Kidney capillary endothelial cell (primary cell): ENCODE measurements at regions not wholly inside any gene's neighbourhood (a gene's known extent, or its start where the extent isn't known, plus 50 kb on each side); places are given as distances from the start of the nearest gene placed in this dataset.

ENCODE experiments used
- DNase-seq: peaks from one replicate; pipeline ENCODE4 v3.0.0-alpha.2; 2018; ENCODE audit warnings: low spot score

DNA sequence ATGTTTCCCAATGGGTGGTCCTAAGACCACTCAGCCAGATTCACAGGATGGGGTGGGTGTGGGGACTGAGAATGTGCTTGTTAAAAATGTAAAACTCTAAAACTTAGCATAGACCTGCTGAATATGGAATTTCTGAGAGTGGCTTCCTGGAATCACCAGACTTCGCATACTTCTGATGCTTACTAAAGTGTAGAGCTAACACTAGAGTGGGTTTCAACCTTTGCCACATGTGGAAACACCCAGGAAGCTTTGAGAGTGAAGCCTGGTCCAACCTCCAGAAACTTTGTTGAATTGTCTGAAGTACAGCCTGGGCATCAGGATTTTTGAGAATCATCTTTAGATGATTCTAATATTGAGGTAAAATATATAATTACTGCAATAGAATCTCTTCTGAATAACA, 167.8 kb upstream of the EDNRA start:
- DNase-seq = no peak

DNA sequence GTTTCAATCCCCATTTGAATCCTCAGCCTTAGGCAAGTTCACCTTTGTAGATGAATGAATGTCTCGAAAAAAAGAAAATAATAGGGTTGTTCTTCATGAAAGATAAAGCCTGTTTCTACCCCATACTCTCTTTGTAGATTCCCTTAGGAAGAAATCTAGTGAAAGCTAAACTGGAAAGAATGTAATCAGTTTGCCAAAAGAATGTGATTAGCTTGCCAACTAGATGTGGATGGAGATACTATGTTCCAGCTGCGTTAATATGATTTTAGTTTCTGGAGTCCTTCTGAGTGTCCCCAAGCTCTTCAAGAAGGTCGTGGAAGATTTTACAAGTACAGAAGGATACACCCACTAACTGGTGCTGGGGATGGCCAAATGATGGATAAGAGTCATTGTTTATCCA, 162.3 kb upstream of the EDNRA start:
- no peak for DNase-seq

DNA sequence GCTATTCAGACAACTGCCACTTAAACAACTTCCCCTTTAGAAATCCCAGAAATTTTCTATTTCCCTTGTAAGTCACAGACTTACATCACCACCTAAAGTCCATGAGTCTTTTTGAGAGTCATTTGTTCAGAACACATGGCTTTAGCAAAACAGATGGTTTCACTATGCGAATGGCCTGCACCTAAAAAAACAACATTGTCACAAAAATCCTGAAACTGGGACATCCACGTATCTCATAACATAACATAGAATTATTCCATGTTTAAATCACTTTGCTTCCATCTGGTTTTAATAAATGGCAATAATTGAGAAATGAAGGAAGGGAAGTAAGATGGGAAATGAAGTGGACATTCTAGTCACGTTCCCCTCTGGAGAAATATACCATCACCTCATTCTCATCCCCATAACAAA, 155.3 kb upstream of the EDNRA start:
- no peak for DNase-seq

DNA sequence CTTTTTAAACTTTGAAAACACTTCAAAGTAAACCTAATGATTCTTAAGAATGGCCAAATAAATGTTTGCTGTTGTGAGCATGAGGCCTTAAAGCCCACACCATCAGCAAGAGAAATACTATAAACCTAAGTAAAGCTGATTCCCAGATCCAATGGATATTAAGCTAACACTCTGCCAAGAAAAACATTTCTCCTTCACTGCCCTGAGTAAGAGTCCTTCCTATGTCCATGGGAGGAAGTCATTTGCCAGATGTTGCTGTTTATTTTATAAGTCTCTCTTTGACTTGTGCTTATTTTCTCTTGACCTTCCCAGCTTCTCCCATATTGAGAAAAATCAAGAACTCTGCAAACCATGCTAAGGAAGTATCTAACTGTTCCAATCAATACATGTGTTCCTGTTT, 154.3 kb upstream of the EDNRA start:
- DNase-seq = no peak

GRCh38 chr4:147327322-147327721, 153.6 kb upstream of the EDNRA start:
- no peak for DNase-seq

DNA sequence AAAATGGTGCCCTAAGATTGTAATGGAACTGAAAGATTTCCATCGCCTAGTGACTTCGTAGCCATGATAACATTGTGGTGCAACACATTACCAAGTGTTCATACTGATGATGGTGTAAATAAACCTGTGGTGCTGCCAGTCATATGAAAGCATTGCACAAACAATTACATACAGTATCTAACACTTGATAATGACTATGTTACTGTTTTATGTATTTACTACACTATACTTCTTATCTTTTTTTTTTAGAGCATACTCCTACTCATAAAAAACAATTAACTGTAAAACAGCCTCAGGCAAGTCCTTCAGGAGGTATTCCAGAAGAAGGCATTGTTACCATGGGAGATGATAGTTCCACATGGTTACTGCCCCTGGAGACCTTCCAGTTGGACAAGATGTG, 152.7 kb upstream of the EDNRA start:
- DNase-seq = no peak

GRCh38 chr4:147328756-147329446, 152.0 kb upstream of the EDNRA start:
- no peak for DNase-seq

GRCh38 chr4:147332091-147332490, 148.8 kb upstream of the EDNRA start:
- DNase-seq = no peak

GRCh38 chr4:147334478-147334877, 146.4 kb upstream of the EDNRA start:
- DNase-seq = no peak

DNA sequence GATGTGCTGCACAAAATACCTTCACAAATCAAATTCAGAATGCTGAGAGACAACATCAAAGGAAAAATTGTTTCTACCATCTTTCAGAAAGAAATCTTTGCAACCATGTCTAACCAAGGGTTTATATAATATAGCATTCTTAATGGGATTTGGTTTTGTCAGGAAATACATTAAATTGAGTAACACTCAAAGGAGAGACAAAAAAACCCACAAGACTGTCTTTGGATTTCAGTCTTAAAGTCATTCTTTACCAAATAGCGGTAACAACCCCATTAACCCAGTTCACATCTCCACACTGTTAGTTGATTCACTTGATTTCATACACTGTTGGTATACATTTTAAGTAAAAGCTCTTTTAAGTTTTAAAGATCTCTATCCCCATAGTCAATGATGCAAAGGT, 145.7 kb upstream of the EDNRA start:
- DNase-seq = no peak

GRCh38 chr4:147336252-147336651, 144.6 kb upstream of the EDNRA start:
- DNase-seq = peak; percentile 38

GRCh38 chr4:147339100-147339499, 141.8 kb upstream of the EDNRA start:
- no peak for DNase-seq

- DNase-seq = peak; percentile 55
These were observed 140.8 kb upstream of the EDNRA start for GRCh38 chr4:147340111-147340510.

DNA sequence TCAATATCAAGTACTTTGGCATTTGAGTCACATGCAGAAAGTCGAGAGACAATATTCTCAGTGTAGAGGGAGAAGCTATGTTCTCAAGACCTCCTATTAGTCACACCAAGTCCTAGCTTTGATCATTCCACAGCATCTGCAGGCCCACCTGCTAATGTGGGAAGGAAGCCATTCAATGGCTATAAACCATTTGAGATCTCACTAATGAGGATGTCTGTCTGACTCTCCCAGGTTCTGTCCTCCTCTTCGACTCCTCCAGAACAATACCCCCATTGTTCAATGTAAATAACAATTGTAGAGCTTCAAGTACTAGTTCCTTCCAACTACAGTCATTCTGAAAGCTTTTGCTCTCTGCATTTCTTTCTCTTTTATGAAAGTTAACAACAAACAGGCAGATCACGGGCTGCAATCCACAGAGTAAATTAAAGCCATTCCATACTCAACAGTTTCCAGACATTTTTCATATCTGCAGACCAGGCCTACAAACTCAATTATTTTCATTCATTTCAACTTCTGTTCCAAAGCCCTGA, 140.2 kb upstream of the EDNRA start:
- peak; percentile 16 for DNase-seq

GRCh38 chr4:147343692-147344091, 137.2 kb upstream of the EDNRA start:
- DNase-seq = no peak

DNA sequence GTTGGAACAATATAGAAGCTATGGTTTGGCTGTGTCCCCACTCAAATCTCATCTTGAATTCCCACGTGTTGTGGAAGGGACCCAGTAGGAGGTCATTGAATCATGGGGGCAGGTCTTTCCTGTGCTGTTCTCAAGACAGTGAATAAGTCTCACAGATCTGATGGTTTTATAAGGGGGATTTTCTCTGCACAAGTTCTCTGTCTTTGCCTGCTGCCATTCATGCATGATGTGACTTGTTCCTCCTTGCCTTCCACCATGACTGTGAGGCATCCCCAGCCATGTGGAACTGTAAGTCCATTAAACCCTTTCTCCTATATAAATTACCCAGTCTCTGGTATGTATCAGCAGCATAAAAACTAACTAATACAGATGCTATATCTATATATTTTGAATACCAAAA, 135.2 kb upstream of the EDNRA start:
- no peak for DNase-seq

DNA sequence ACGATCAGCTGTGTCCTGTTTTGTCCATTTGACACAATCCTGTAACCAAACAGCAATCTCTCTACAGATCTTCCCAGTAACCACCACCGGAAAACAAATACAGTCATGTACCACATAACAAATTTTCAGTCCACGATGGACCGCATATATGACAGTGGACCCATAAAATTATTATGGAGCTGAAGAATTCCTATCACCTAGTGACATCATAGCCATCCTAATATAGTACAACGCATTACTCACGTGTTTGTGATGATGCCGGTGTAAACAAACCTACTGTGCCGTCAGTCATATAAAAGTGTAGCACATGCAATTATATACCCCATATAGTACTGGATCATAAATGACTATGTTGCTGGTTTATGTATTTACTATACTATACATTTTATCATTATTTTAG, 133.7 kb upstream of the EDNRA start:
- no peak for DNase-seq

- no peak for DNase-seq
These were observed 131.7 kb upstream of the EDNRA start for GRCh38 chr4:147349193-147349592.

DNA sequence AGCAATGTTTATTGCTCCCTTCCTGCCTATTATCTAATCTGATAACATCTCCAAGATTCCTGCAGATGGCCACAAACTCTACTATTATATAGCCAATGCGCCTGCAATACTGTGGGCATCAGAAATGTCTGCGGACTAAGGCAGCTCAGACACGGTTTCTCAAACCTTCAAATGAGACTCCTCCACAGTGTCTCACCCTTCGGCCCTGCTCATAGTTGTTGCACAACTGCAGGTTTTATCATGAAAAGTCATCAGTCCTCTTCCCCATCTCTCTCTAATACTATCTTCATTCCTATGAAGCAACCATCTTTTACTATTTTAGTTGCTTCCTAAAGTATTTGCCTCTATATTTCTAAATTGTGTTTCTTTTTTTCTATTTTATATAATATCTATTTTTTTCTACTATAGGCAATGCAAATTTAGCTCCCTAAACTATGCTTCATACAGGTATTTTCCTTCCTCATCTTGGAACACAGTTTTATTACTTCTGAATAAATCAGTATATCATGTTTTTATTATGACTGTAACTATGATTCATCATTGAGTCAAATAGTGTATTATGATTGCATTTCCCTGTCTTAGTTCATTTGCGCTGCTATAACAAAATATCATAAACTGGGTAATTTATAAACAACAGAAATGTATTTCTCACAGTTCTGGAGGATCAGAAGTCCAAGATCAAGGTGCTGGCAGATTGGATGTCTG, 129.7 kb upstream of the EDNRA start:
- DNase-seq = no peak

GRCh38 chr4:147354237-147354636, 126.7 kb upstream of the EDNRA start:
- no peak for DNase-seq

GRCh38 chr4:147355032-147355656, 125.8 kb upstream of the EDNRA start:
- no peak for DNase-seq

GRCh38 chr4:147355847-147356246, 125.0 kb upstream of the EDNRA start:
- peak; percentile 60 for DNase-seq

GRCh38 chr4:147360301-147360700, 120.6 kb upstream of the EDNRA start:
- DNase-seq = no peak
